Mucosa of descending colon (tissue), 3 donors: ENCODE measurements at regions not wholly inside any gene's neighbourhood (a gene's known extent, or its start where the extent isn't known, plus 50 kb on each side); places are given as distances from the start of the nearest gene placed in this dataset.

Experiments
- ATAC-seq: fragments of 200-7000 bp; cut with Tn5 transposase; one replicate; pipeline ENCODE4 v1.9.1; 2020; ENCODE audit warnings: mild to moderate bottlenecking, moderate library complexity
- DNase-seq, 3 donors: peaks; one replicate each; pipeline ENCODE4 v3.0.0-alpha.2; 2020
- H3K36me3 ChIP-seq: fragments of 200-600 bp; one replicate; pipeline ENCODE4 v1.8.0; 2021; ENCODE audit warnings: low read depth, mild to moderate bottlenecking
- H3K4me1 ChIP-seq: fragments of 200-600 bp; one replicate; pipeline ENCODE4 v1.8.0; 2021; ENCODE audit warnings: low read depth, mild to moderate bottlenecking
- H3K4me3 ChIP-seq: fragments of 200-600 bp; one replicate; pipeline ENCODE4 v1.8.0; 2021; ENCODE audit warnings: mild to moderate bottlenecking
- H3K9me3 ChIP-seq: fragments of 200-600 bp; one replicate; pipeline ENCODE4 v1.8.0; 2021; ENCODE audit warnings: mild to moderate bottlenecking
- intact Hi-C, 2 donors: fragments of 100-400 bp; cut with DNase I in 1 of 2; cut with micrococcal nuclease in 1 of 2; formaldehyde crosslinking; loops; one replicate each; pipeline versions ENCODE4 v1.11.0 to v1.11.1; 2022; cut with DNase I, micrococcal nuclease
- TF ChIP-seq, protein P1 (sequence below): fragments of 200-600 bp; IDR thresholded peaks from one replicate; pipeline ENCODE4 v1.8.0; 2022; ENCODE audit warnings: antibody characterized with exemption, mild to moderate bottlenecking
- donor health status: DM: no; HTN: no; CAD: no; lungs with moderate emphysema.
- donor health status: DM: no; HTN: no; CAD: no.
- donor health status: DM: no; HTN: yes; CAD: no.

DNA sequence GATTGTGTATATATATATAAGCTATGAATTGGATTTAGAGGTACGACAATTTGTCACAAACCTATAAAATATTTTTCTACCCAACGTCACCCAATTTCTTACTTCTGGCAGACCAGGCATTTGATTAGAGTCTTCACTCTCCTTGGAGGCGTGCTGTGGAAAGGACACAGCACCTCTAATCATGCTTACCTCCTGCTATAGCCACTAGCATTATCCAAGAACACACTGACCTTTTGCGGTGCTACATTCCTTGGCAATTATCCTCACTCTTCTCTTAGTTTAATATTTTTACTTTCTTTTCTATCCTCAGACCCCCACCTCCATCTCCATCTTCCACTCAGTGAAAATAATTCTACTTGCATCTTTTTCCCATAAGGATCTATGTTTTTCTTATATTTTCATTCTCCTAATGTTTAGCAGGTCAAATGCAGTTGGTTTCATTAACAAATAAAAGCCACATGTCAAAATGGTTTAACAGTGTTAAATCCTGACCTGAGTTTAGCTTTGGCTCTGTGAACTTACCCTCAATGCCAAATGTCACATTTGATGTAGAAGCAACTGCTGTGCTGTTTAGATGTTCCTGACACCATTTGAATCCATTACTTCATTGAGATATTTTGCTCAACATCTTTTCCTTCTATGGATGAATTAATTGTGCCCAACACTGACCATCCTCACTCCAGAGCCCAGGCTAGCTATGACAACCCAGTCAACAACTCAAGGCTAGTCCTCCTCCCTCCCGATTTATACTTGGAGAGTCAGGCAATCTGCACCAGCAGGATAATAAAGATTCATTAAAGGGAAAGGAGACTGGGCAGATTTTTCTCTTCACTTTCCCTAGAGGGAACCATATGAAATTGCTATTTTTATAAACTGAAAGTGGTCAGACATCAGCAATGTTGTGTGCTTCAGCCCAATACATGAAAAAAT lies 240.5 kb downstream of the MREG start:
- TF ChIP-seq, protein P1, sequence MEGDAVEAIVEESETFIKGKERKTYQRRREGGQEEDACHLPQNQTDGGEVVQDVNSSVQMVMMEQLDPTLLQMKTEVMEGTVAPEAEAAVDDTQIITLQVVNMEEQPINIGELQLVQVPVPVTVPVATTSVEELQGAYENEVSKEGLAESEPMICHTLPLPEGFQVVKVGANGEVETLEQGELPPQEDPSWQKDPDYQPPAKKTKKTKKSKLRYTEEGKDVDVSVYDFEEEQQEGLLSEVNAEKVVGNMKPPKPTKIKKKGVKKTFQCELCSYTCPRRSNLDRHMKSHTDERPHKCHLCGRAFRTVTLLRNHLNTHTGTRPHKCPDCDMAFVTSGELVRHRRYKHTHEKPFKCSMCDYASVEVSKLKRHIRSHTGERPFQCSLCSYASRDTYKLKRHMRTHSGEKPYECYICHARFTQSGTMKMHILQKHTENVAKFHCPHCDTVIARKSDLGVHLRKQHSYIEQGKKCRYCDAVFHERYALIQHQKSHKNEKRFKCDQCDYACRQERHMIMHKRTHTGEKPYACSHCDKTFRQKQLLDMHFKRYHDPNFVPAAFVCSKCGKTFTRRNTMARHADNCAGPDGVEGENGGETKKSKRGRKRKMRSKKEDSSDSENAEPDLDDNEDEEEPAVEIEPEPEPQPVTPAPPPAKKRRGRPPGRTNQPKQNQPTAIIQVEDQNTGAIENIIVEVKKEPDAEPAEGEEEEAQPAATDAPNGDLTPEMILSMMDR, result no peak
- no peak overlapping the region for H3K4me3 ChIP-seq
- intact Hi-C loops, result no loop called here
- ATAC-seq, result peak; percentile 48
- H3K36me3 ChIP-seq, result no peaks in the 10 kb centered on the region
- peaks cover 5% of the 10 kb centered on the region for H3K4me1 ChIP-seq
- DNase-seq, result no peak
- no peaks in the 10 kb centered on the region for H3K9me3 ChIP-seq

DNA sequence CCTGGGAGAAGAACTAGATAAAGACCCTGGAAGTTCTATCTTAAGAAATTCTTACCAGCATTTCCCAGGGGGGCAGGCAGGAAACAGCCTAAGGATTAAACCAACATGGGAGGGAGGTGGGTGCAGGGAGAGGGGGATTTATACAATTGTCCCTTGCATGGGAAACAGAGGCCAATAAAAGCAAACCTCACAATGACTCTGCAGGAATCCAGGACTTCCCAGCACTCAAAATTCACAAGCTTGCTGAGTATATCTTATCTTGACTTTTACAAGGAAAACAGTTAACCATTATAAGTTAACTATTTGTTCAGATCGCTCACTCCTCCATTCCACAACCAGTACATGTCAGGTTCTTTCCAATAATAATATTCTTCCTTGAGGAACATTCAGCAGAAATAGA lies 241.3 kb downstream of the MREG start:
- H3K4me1 ChIP-seq, result peaks cover 5% of the 10 kb centered on the region
- TF ChIP-seq, protein P1, result no peak

DNA sequence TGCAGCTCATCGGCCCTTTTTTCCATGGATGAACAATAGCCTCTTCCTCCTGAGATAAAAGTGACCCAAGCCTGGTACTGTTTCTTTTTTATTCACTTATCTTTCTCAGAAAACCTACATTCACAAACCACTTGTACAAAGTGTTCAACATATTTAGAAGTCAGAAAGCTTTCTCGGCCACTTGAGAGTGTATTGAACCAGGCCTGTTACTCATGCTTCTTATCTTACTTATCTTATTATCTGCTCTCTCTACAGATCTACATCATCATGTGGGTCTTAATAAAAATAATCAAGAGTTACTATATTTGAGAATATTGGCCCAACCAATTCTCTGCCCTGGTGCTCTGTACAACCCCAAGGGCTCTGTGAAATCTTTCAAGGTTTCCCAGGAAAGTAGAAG lies 242.1 kb downstream of the MREG start:
- intact Hi-C loops, result no loop called here
- TF ChIP-seq, protein P1, result no peak
- no peaks in the 10 kb centered on the region for H3K9me3 ChIP-seq

More for the DNA sequence above, 241.3 kb downstream of the MREG start:
- intact Hi-C loops, result no loop called here
- ATAC-seq, result peak; percentile 91
- DNase-seq, result peak in 1 of 3 donors; percentile 18
- H3K9me3 ChIP-seq, result no peaks in the 10 kb centered on the region
- no peaks in the 10 kb centered on the region for H3K36me3 ChIP-seq
- no peak overlapping the region for H3K4me3 ChIP-seq

DNA sequence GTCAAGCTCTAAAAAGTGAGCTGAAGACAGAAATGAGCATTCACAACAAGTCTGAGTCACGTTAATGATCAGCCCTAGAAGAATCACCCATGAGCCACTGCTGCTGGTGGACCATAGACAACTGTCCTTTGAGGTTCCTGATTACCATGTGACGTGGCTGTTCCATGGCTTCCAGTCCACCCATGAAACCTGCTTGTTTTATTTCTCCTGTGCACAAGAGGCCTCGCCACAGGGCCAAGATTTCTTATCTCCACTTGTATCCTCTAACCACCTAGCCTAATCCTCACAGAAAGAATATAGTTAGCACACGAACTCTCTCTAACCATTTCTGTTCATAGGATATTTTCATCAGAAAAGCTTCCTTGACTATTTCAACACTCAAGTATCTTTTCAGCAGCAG lies 242.7 kb downstream of the MREG start:
- no peaks in the 10 kb centered on the region for H3K36me3 ChIP-seq
- peaks cover 5% of the 10 kb centered on the region for H3K4me1 ChIP-seq
- DNase-seq (no peak), ATAC-seq (no peak)
- H3K9me3 ChIP-seq, result no peaks in the 10 kb centered on the region
- no peak overlapping the region for H3K4me3 ChIP-seq
- TF ChIP-seq, protein P1, result no peak
- intact Hi-C loops, result no loop called here

More for the DNA sequence above, 242.1 kb downstream of the MREG start:
- DNase-seq (no peak), ATAC-seq (no peak)
- Histone ChIP-seq H3K36me3 (no peaks in the 10 kb centered on the region), H3K4me3 (no peak overlapping the region), H3K4me1 (peaks cover 5% of the 10 kb centered on the region)

DNA sequence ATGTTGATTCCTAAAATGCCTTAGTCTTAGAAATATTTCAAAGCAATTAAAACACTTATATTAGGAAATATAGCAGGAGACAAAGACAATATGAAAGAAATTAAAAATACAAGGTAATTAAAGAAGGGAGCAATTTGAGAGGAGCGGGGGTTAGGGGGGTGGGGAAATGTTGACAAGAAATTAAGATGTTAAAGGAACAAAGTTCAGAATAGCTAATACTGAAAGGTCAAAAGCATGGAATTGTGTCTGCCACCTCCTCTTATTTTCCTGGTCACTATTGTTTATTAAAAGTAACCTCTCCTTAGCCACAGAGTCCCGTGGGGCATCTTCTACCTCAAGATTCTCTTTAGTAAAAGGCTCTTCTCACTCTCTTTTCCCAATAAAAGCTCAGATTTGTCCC lies 244.1 kb downstream of the MREG start:
- no peak for ATAC-seq

More for the DNA sequence above, 244.1 kb downstream of the MREG start:
- no peaks in the 10 kb centered on the region for H3K36me3 ChIP-seq
- TF ChIP-seq, protein P1, result no peak
- DNase-seq, result no peak
- no peaks in the 10 kb centered on the region for H3K9me3 ChIP-seq
- peaks cover 5% of the 10 kb centered on the region for H3K4me1 ChIP-seq
- no peak overlapping the region for H3K4me3 ChIP-seq
- intact Hi-C loops, result loop anchor here in 1 of 2 donors (5.0 kb wide), 1 partner anchor 47 kb away; no protein-coding TSS in a partner anchor
